ENCODE measurements at regions not wholly inside any gene's neighbourhood (a gene's known extent, or its start where the extent isn't known, plus 50 kb on each side); places are given as distances from the start of the nearest gene placed in this dataset.

DNA sequence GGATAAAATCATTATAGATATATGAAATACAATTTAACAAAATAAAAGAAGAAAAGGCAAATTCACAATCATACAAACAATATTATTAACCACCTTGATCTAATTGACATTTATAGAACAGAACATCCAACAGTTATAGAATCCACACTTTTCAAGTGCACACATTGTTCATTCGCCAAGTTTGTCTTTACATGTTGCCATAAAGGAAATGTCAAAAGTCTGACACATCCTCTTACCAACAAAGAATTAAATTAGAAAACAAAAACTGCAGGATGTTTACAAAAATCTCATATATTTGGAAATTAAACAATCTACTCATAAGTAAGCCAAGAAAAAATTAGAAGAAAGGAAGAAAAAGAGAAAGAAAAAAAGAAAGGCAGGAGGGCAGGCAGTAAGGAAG is 909.2 kb upstream of the EPHA6 start:
- no peak overlapping the region for H3K27ac ChIP-seq (ENCODE audit: low read depth, low read length)
- ChIA-PET POLR2A (ENCODE audit: partially characterized antibody) (no interaction called here), CTCF (ENCODE audit: partially characterized antibody) (no interaction called here)
- H2AFZ ChIP-seq (ENCODE audit: low read length): no peak overlapping the region
- H2AK5ac ChIP-seq (ENCODE audit: low read depth, low read length): no peak overlapping the region
- no peak overlapping the region for H3K18ac ChIP-seq (ENCODE audit: extremely low read depth, low read length)
- no peak overlapping the region for H3K14ac ChIP-seq (ENCODE audit: insufficient read length)
- no peak overlapping the region for H2BK120ac ChIP-seq (replicated peaks; ENCODE audit: low read depth, low read length)
- no peaks in the 10 kb centered on the region for H3K79me1 ChIP-seq (ENCODE audit: low read depth, low read length)
- no peak overlapping the region for H3K56ac ChIP-seq (replicated peaks; ENCODE audit: insufficient read length, low read depth, low read length)
- 89% methylated on average over 1 of the region's 1 CpG; no CpG with 5 or more reads in 1 of the 2 experiments for WGBS, 2 experiments (ENCODE audit: extremely low coverage in 1 of 2, insufficient coverage in 1 of 2, insufficient read length in 1 of 2, insufficient replicate concordance in 2 of 2, low coverage in 1 of 2, low lambda C conversion rate in 2 of 2, missing lambda C conversion rate in 1 of 2)
- no peaks in the 10 kb centered on the region for H4K20me1 ChIP-seq (replicated peaks in 1 of 2; ENCODE audit: control insufficient read depth in 1 of 2, insufficient read depth in 2 of 2, low read length in 2 of 2)
- H4K5ac ChIP-seq (ENCODE audit: insufficient read length, low read depth, low read length): no peak overlapping the region
- no peak overlapping the region for H3K9ac ChIP-seq (replicated peaks in 1 of 4; ENCODE audit: extremely low read depth in 1 of 4, low read depth in 3 of 4, low read length in 3 of 4)
- H2BK15ac ChIP-seq (ENCODE audit: low read length): no peak overlapping the region
- no peaks in the 10 kb centered on the region for H3K9me3 ChIP-seq (ENCODE audit: insufficient read depth in 2 of 2, low read depth in 1 of 2, low read length in 1 of 2)
- no peaks in the 10 kb centered on the region for H3K23me2 ChIP-seq (ENCODE audit: low read depth, low read length)
- H2BK20ac ChIP-seq (ENCODE audit: low read length): no peak overlapping the region
- no peaks in the 10 kb centered on the region for H3K27me3 ChIP-seq (replicated peaks in 1 of 4; ENCODE audit: control insufficient read depth in 3 of 4, extremely low read depth in 1 of 4, insufficient read depth in 3 of 4, low read length in 3 of 4)
- H4K8ac ChIP-seq (ENCODE audit: extremely low read depth, insufficient read depth, low read length): no peak overlapping the region
- H4K91ac ChIP-seq (replicated peaks; ENCODE audit: insufficient read length, low read length): no peak overlapping the region
- H3K4ac ChIP-seq (replicated peaks; ENCODE audit: insufficient read length, low read depth, low read length): no peak overlapping the region
- no peak overlapping the region for H2BK5ac ChIP-seq (ENCODE audit: low read depth, low read length)
- H2BK12ac ChIP-seq (ENCODE audit: low read depth, low read length): no peak overlapping the region
- DNase-seq (ENCODE audit: low read depth in 1 of 2, low spot score in 2 of 2) (no peak), FAIRE-seq (no peak)
- no peak overlapping the region for H3K4me3 ChIP-seq (ENCODE audit: extremely low read depth in 1 of 4, insufficient read depth in 2 of 4, low read depth in 3 of 4, low read length in 4 of 4)
- no peak overlapping the region for H3K23ac ChIP-seq (ENCODE audit: insufficient read length)
- no peaks in the 10 kb centered on the region for H3K36me3 ChIP-seq (ENCODE audit: control insufficient read depth in 2 of 4, insufficient read depth in 4 of 4, low read length in 3 of 4)
- H3K79me2 ChIP-seq (ENCODE audit: control insufficient read depth in 1 of 2, insufficient read depth in 2 of 2, low read length in 2 of 2): no peaks in the 10 kb centered on the region
- no peak overlapping the region for H3K4me2 ChIP-seq (ENCODE audit: insufficient read depth in 1 of 2, low read depth in 2 of 2, low read length in 2 of 2)
- TF ChIP-seq EGR1 (IDR thresholded peaks at IDR 0.05; ENCODE audit: borderline replicate concordance, low read depth, low read length) (no peak), SP1 (IDR thresholded peaks at IDR 0.05; ENCODE audit: low read depth, low read length) (no peak), HDAC2 (IDR thresholded peaks at IDR 0.05; ENCODE audit: borderline replicate concordance in 1 of 2, low read depth in 2 of 2, low read length in 2 of 2) (no peak), JUN (IDR thresholded peaks at IDR 0.05; ENCODE audit: low read depth, low read length) (no peak), POLR2AphosphoS5 (IDR thresholded peaks at IDR 0.05; ENCODE audit: low read depth, low read length) (no peak), YY1 (IDR thresholded peaks at IDR 0.05; ENCODE audit: low read depth, low read length) (no peak), TAF1 (IDR thresholded peaks at IDR 0.05; ENCODE audit: low read depth, low read length) (no peak)
- TF ChIP-seq, protein P1, sequence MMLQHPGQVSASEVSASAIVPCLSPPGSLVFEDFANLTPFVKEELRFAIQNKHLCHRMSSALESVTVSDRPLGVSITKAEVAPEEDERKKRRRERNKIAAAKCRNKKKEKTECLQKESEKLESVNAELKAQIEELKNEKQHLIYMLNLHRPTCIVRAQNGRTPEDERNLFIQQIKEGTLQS (IDR thresholded peaks at IDR 0.05; ENCODE audit: insufficient read depth, low read depth, low read length): no peak
- TF ChIP-seq, protein P2, sequence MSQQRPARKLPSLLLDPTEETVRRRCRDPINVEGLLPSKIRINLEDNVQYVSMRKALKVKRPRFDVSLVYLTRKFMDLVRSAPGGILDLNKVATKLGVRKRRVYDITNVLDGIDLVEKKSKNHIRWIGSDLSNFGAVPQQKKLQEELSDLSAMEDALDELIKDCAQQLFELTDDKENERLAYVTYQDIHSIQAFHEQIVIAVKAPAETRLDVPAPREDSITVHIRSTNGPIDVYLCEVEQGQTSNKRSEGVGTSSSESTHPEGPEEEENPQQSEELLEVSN (IDR thresholded peaks at IDR 0.05): no peak
- no peaks in the 10 kb centered on the region for H3K4me1 ChIP-seq (replicated peaks in 1 of 4; ENCODE audit: control insufficient read depth in 3 of 4, insufficient read depth in 4 of 4, low read length in 3 of 4)

All from H1 (cell line).